GM18498 (cell line): ENCODE measurements at regions not wholly inside any gene's neighbourhood (a gene's known extent, or its start where the extent isn't known, plus 50 kb on each side); places are given as distances from the start of the nearest gene placed in this dataset.
"Not testable (repeated sequence)": the region's sequence is repeated elsewhere in the genome, so short reads cannot be mapped to it uniquely, and the experiment has no call there.

Source experiments
- ATAC-seq: cut with Tn5 transposase; IDR thresholded peaks from one replicate; pipeline ENCODE4 v1.9.1; 2021; ENCODE audit warnings: mild to moderate bottlenecking, moderate library complexity; ENCODE audit not compliant: unreplicated experiment

GRCh38 chr1:229856009-229856650 is 210.9 kb upstream of the GALNT2 start:
- peak; percentile 98 for ATAC-seq

- no peak for ATAC-seq
Measured at GRCh38 chr1:229857585-229857984, 209.5 kb upstream of the GALNT2 start.

- no peak for ATAC-seq
Measured at GRCh38 chr1:229859026-229859425, 208.0 kb upstream of the GALNT2 start.

GRCh38 chr1:229860926-229861325 is 206.1 kb upstream of the GALNT2 start:
- ATAC-seq = no peak

GRCh38 chr1:229862017-229862774 is 204.8 kb upstream of the GALNT2 start:
- no peak for ATAC-seq

- no peak for ATAC-seq
Measured at GRCh38 chr1:229863651-229864545, 203.1 kb upstream of the GALNT2 start.

GRCh38 chr1:229864686-229865230 is 202.3 kb upstream of the GALNT2 start:
- ATAC-seq = no peak

GRCh38 chr1:229865321-229865720 is 201.7 kb upstream of the GALNT2 start:
- not testable (repeated sequence) for ATAC-seq

- no peak for ATAC-seq
Measured at GRCh38 chr1:229867726-229868125, 199.3 kb upstream of the GALNT2 start.

- ATAC-seq = no peak
Measured at GRCh38 chr1:229869240-229869639, 197.8 kb upstream of the GALNT2 start.

GRCh38 chr1:229869687-229870086 is 197.4 kb upstream of the GALNT2 start:
- ATAC-seq = no peak

- no peak for ATAC-seq
Measured at GRCh38 chr1:229870381-229870780, 196.7 kb upstream of the GALNT2 start.

GRCh38 chr1:229871078-229871676 is 195.9 kb upstream of the GALNT2 start:
- no peak for ATAC-seq

GRCh38 chr1:229874136-229874535 is 192.9 kb upstream of the GALNT2 start:
- no peak for ATAC-seq

GRCh38 chr1:229874609-229875008 is 192.4 kb upstream of the GALNT2 start:
- ATAC-seq = no peak

- ATAC-seq = no peak
Measured at GRCh38 chr1:229875086-229875485, 192.0 kb upstream of the GALNT2 start.

GRCh38 chr1:229879746-229880145 is 187.3 kb upstream of the GALNT2 start:
- ATAC-seq = no peak

GRCh38 chr1:229880271-229881170 is 186.5 kb upstream of the GALNT2 start:
- ATAC-seq = no peak

- ATAC-seq = no peak
Measured at GRCh38 chr1:229882621-229883020, 184.4 kb upstream of the GALNT2 start.
